GM20431 (cell line): ENCODE measurements at regions not wholly inside any gene's neighbourhood (a gene's known extent, or its start where the extent isn't known, plus 50 kb on each side); places are given as distances from the start of the nearest gene placed in this dataset.
"Not testable (repeated sequence)": the region's sequence is repeated elsewhere in the genome, so short reads cannot be mapped to it uniquely, and the experiment has no call there.

ENCODE experiments used
- in situ Hi-C: fragments of 300-500 bp; cut with MseI, MboI; formaldehyde crosslinking; loops from one replicate; pipeline ENCODE4 v1.15.0; 2020; ENCODE audit warnings: low sequenced_read_pairs; ENCODE audit not compliant: unreplicated experiment

DNA sequence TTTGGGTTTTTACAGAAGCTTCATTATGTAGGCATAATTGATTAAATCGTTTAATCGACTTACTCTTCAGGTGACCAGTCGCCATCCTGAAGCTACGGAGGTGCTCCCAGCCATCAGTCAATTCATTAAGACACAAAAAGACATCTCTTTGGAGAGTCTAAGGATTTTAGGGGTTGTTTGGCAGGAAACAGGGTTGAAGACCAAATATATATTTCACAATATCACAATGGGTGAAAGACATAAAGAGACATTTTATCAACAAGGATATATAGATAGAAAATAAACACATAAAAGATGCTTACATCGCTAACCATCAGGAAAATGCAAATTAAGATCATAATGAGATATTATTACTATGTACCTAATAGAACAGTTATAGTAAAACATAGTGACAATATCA lies 104.0 kb upstream of the SIRPG start:
- in situ Hi-C loops, result loop anchor here (25.0 kb wide), 1 partner anchor 249 kb away; no protein-coding TSS in a partner anchor

GRCh38 chr20:1761116-1761515 lies 103.5 kb upstream of the SIRPG start:
- in situ Hi-C loops, result loop anchor here (25.0 kb wide), 1 partner anchor 249 kb away; no protein-coding TSS in a partner anchor

DNA sequence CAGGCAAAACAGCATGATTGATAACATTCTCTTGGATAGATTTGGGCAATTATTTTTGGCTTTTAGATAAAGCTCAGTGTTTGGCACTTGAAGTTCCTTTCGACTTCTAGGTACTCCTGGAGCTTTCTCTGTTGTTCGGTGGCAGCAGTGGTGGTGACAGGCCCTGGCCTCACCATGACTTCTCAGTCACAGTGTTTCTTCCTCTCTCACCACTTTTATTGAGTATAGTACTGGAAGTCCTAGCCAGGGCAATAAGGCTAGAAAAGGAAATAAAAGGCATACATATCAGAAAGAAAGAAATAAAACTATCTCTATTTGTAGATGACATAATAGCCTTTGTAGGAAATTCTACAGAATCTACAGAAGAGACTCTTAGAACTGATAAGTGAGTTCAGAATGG lies 101.2 kb upstream of the SIRPG start:
- in situ Hi-C loops, result loop anchor here (25.0 kb wide), 1 partner anchor 246 kb away; no protein-coding TSS in a partner anchor

GRCh38 chr20:1757606-1758512 lies 100.3 kb upstream of the SIRPG start:
- in situ Hi-C loops, result loop anchor here (25.0 kb wide), 1 partner anchor 246 kb away; no protein-coding TSS in a partner anchor

GRCh38 chr20:1757072-1757471 lies 99.5 kb upstream of the SIRPG start:
- in situ Hi-C loops, result loop anchor here (25.0 kb wide), 1 partner anchor 245 kb away; no protein-coding TSS in a partner anchor

DNA sequence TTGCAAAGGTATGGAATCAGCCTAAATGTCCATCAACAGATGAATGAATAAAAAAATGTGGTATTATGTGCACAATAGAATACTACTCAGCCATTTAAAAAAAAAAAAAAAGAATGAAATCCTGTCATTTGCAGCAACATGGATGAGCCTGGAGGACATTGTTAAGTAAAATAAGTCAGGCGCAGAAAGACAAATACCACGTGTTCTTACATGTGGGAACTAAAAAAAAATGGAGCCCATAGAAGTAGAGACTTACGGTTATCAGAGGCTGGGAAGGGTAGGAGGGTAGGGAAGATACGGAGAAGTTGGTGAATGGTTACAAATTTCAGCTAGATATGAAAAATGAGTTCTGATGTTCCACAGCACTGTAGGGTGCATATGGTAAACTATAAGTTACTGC lies 97.2 kb upstream of the SIRPG start:
- in situ Hi-C loops, result loop anchor here (25.0 kb wide), 1 partner anchor 242 kb away; no protein-coding TSS in a partner anchor

DNA sequence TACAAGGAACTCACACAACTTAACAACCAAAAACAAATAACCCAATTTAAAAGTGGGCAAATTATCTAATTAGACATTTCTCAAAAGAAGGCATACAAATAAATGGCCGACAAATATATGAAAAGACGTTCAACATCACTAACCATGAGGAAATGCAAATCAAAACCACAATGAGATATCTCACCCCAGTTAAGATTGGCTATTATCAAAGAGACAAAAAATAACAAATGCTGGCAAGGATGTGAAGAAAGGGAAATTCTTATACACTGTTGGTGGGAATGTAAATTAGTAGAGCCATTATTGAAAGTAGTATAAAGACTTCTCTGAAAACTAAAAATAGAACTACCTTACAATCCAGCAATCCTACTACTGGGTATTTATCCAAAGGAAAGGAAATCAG lies 96.7 kb upstream of the SIRPG start:
- in situ Hi-C loops, result loop anchor here (25.0 kb wide), 1 partner anchor 242 kb away; no protein-coding TSS in a partner anchor

GRCh38 chr20:1752045-1752444 lies 94.5 kb upstream of the SIRPG start:
- in situ Hi-C loops, result loop anchor here (25.0 kb wide), 1 partner anchor 240 kb away; no protein-coding TSS in a partner anchor

- in situ Hi-C loops, result no loop called here
These were observed 91.2 kb upstream of the SIRPG start for GRCh38 chr20:1748777-1749176.

- in situ Hi-C loops, result no loop called here
These were observed 90.5 kb upstream of the SIRPG start for GRCh38 chr20:1747953-1748577.

- in situ Hi-C loops, result not testable (repeated sequence)
These were observed 84.5 kb upstream of the SIRPG start for GRCh38 chr20:1742049-1742434.

DNA sequence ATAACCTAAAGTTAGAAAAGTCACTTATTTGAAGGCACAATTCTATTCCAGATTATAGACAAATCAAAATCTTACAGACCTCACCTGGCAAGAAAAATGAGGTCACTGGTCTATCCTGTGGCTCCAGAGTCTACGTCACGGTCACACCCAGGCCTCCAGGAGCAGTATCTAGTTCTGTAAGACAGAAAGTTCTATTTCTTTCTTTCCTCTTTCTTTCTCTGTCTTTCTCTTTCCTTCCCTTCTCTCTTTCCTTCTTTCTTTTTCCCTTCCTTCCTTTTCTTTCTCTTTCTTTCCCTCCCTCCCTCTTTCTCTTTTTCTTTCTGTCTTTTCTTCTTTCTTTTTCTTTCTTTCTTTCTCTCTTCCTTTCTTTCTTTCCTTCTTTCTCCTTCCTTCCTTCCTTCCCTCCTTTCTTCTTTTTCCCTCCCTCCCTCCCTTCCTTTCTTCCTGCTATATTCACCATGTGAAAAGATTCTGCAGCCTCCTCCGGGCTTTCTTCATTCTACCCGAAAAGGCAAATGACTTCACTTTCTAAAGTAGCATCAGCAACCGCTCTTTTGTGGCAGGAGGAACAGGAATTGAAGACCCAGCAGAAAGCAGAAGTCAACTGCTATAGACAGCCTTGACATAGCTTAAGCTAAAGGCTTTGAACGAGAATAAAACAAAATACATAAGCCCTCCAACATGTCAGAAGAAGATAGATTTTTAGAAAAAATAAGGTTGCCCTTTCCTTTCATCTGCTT lies 83.9 kb upstream of the SIRPG start:
- in situ Hi-C loops, result no loop called here

DNA sequence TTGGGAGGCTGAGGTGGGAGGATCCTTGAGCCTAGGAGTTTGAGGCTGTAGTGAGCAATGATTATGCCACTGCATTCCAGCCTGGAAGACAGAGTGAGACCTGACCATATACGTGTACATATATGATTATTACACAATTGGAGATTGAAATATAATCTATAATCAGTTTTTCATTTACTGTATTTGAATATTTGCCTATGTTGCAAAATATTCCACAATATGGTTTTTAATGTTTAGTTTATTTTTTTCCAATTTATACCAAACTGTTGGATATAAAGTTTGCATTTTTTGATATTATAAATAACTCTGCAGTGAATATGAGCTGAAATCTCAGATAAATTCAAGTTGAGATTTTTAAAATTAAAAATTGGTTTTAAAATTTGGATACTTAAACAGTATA lies 79.6 kb upstream of the SIRPG start:
- in situ Hi-C loops, result no loop called here

- in situ Hi-C loops, result no loop called here
These were observed 78.0 kb upstream of the SIRPG start for GRCh38 chr20:1735417-1736089.

DNA sequence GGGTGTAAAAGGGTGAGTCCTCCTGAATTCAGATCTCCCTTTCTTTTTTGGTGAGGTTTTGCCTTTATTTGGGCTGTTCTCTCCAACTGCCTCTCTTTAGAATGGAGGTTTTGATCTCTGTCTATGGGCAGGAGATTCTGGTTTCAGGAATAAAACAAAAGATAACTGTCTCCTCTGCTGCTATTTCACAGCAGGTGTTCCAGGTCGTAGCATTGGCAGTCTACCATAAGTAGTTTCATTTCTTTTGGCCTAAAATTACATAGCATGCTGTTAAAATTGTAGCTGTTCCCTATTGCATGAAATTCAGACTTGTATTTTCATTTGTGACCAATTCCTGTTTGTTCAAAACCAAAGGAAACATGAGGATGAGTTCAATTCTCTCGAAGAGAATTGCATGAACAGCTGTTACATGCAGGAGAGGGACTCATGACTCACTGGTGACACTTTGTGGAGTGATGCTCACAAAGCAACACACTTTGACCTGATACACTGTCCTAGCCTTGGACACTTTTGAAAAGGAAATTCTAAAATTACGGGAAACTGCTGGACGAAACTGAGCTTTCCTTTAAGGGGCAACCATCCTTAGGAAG lies 76.8 kb upstream of the SIRPG start:
- in situ Hi-C loops, result no loop called here

- in situ Hi-C loops, result not testable (repeated sequence)
These were observed 74.3 kb upstream of the SIRPG start for GRCh38 chr20:1731828-1732375.

- in situ Hi-C loops, result not testable (repeated sequence)
These were observed 73.6 kb upstream of the SIRPG start for GRCh38 chr20:1730981-1731711.

DNA sequence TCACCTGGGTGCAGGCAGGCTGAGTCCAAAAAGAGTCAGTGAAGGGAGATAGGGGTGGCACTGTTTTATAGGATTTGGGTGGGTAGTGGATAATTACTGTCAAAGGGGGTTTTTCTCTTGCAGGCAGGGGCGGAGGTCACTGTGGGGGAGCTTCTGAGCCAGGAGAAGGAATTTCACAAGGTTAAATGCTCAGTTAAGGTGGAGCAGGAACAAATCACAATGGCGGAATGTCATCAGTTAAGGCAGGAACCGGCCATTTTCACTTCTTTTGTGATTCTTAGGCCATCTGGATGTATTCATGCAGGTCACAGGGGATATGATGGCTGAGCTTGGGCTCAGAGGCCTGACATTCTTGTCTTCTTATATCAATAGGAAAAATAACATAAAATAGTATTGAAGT lies 69.7 kb upstream of the SIRPG start:
- in situ Hi-C loops, result not testable (repeated sequence)
